Type B pancreatic cell (in vitro differentiated cells): ENCODE measurements at regions not wholly inside any gene's neighbourhood (a gene's known extent, or its start where the extent isn't known, plus 50 kb on each side); places are given as distances from the start of the nearest gene placed in this dataset.

Experiments used
- DNase-seq: peaks from one replicate; pipeline ENCODE4 v3.0.0; 2021; ENCODE audit warnings: mixed read lengths; ENCODE audit not compliant: unreplicated experiment; ENCODE audit errors: extremely low spot score
- H3K27ac Mint-ChIP-seq: 2 replicates; pipeline ENCODE4 v1.8.0; 2021; ENCODE audit warnings: mild to moderate bottlenecking, mixed read lengths
- H3K27me3 Mint-ChIP-seq: 2 replicates; pipeline ENCODE4 v1.8.0; 2021; ENCODE audit warnings: mixed read lengths
- H3K36me3 Mint-ChIP-seq: 2 replicates; pipeline ENCODE4 v1.8.0; 2021; ENCODE audit warnings: mixed read lengths
- H3K4me1 Mint-ChIP-seq: one replicate; pipeline ENCODE4 v1.8.0; 2021; ENCODE audit warnings: mixed read lengths; ENCODE audit not compliant: unreplicated experiment
- H3K4me3 Mint-ChIP-seq: 2 replicates; pipeline ENCODE4 v1.8.0; 2021; ENCODE audit warnings: mild to moderate bottlenecking, mixed read lengths
- H3K9me3 Mint-ChIP-seq: 2 replicates; pipeline ENCODE4 v1.8.0; 2021; ENCODE audit warnings: mixed read lengths
- CTCF ChIP-seq: fragments of 200-600 bp; sonication (generic); conservative IDR thresholded peaks from 2 replicates; pipeline ENCODE4 v1.5.0; 2021; ENCODE audit warnings: antibody characterized with exemption, mild to moderate bottlenecking

- Mint-ChIP-seq H3K36me3 (no peaks in the 10 kb centered on the region), H3K9me3 (peaks cover 4% of the 10 kb centered on the region), H3K4me3 (no peak overlapping the region), H3K27me3 (peaks cover 3% of the 10 kb centered on the region), H3K27ac (no peak overlapping the region), H3K4me1 (no peaks in the 10 kb centered on the region)
- TF ChIP-seq CTCF: no peak
- DNase-seq: no peak
Observed at GRCh38 chr1:213666922-213667321, 320.9 kb upstream of the PROX1 start.

GRCh38 chr1:213669512-213669911 lies 318.3 kb upstream of the PROX1 start:
- H3K27me3 Mint-ChIP-seq: no peaks in the 10 kb centered on the region
- no peak for DNase-seq
- no peak overlapping the region for H3K4me3 Mint-ChIP-seq
- H3K36me3 Mint-ChIP-seq: no peaks in the 10 kb centered on the region
- no peak overlapping the region for H3K27ac Mint-ChIP-seq
- TF ChIP-seq CTCF: no peak
- peaks cover 8% of the 10 kb centered on the region for H3K9me3 Mint-ChIP-seq
- H3K4me1 Mint-ChIP-seq: no peaks in the 10 kb centered on the region

- H3K27ac Mint-ChIP-seq: no peak overlapping the region
- no peaks in the 10 kb centered on the region for H3K4me1 Mint-ChIP-seq
- no peaks in the 10 kb centered on the region for H3K27me3 Mint-ChIP-seq
- DNase-seq: no peak
- TF ChIP-seq CTCF: no peak
- peaks cover 8% of the 10 kb centered on the region for H3K9me3 Mint-ChIP-seq
- no peak overlapping the region for H3K4me3 Mint-ChIP-seq
- H3K36me3 Mint-ChIP-seq: no peaks in the 10 kb centered on the region
Observed at GRCh38 chr1:213669964-213670691, 317.6 kb upstream of the PROX1 start.

- no peak for DNase-seq
- peak overlapping the region; percentile 8 for H3K27ac Mint-ChIP-seq
- H3K36me3 Mint-ChIP-seq: no peaks in the 10 kb centered on the region
- peaks cover 8% of the 10 kb centered on the region for H3K9me3 Mint-ChIP-seq
- no peaks in the 10 kb centered on the region for H3K4me1 Mint-ChIP-seq
- no peak overlapping the region for H3K4me3 Mint-ChIP-seq
- H3K27me3 Mint-ChIP-seq: no peaks in the 10 kb centered on the region
- TF ChIP-seq CTCF: no peak
Observed at GRCh38 chr1:213670692-213671023, 317.1 kb upstream of the PROX1 start.

- no peak for DNase-seq
Observed at GRCh38 chr1:213675043-213675442, 312.7 kb upstream of the PROX1 start.

More at GRCh38 chr1:213675043-213675442, 312.7 kb upstream of the PROX1 start:
- no peak overlapping the region for H3K4me3 Mint-ChIP-seq
- H3K36me3 Mint-ChIP-seq: no peaks in the 10 kb centered on the region
- H3K9me3 Mint-ChIP-seq: peaks cover 4% of the 10 kb centered on the region
- no peak for TF ChIP-seq CTCF
- H3K27me3 Mint-ChIP-seq: no peaks in the 10 kb centered on the region
- no peaks in the 10 kb centered on the region for H3K4me1 Mint-ChIP-seq
- no peak overlapping the region for H3K27ac Mint-ChIP-seq
